ENCODE measurements at regions not wholly inside any gene's neighbourhood (a gene's known extent, or its start where the extent isn't known, plus 50 kb on each side); places are given as distances from the start of the nearest gene placed in this dataset.

GRCh38 chr6:131383421-131384411 lies 189.3 kb upstream of the ARG1 start:
- DNase-seq (ENCODE audit: low spot score) = no peak

- DNase-seq (ENCODE audit: low spot score) = no peak
These were observed 185.2 kb upstream of the ARG1 start for GRCh38 chr6:131387562-131388447.

- no peak for DNase-seq (ENCODE audit: low spot score)
These were observed 182.7 kb upstream of the ARG1 start for GRCh38 chr6:131390322-131390721.

- no peak for DNase-seq (ENCODE audit: low spot score)
These were observed 181.9 kb upstream of the ARG1 start for GRCh38 chr6:131391116-131391515.

GRCh38 chr6:131393433-131393832 lies 179.6 kb upstream of the ARG1 start:
- no peak for DNase-seq (ENCODE audit: low spot score)

GRCh38 chr6:131394768-131395432 lies 178.1 kb upstream of the ARG1 start:
- no peak for DNase-seq (ENCODE audit: low spot score)

GRCh38 chr6:131398176-131398575 lies 174.8 kb upstream of the ARG1 start:
- DNase-seq (ENCODE audit: low spot score) = no peak

GRCh38 chr6:131399433-131399832 lies 173.6 kb upstream of the ARG1 start:
- DNase-seq (ENCODE audit: low spot score) = no peak

GRCh38 chr6:131400054-131400778 lies 172.8 kb upstream of the ARG1 start:
- no peak for DNase-seq (ENCODE audit: low spot score)

- DNase-seq (ENCODE audit: low spot score) = no peak
These were observed 172.1 kb upstream of the ARG1 start for GRCh38 chr6:131400779-131401496.

GRCh38 chr6:131408811-131409210 lies 164.2 kb upstream of the ARG1 start:
- no peak for DNase-seq (ENCODE audit: low spot score)

GRCh38 chr6:131410785-131411184 lies 162.2 kb upstream of the ARG1 start:
- DNase-seq (ENCODE audit: low spot score) = no peak

- no peak for DNase-seq (ENCODE audit: low spot score)
These were observed 159.8 kb upstream of the ARG1 start for GRCh38 chr6:131412960-131413830.

GRCh38 chr6:131413831-131414191 lies 159.2 kb upstream of the ARG1 start:
- DNase-seq (ENCODE audit: low spot score) = no peak

- DNase-seq (ENCODE audit: low spot score) = no peak
These were observed 158.1 kb upstream of the ARG1 start for GRCh38 chr6:131414956-131415355.

GRCh38 chr6:131418441-131418840 lies 154.6 kb upstream of the ARG1 start:
- DNase-seq (ENCODE audit: low spot score) = no peak

- DNase-seq (ENCODE audit: low spot score) = no peak
These were observed 153.3 kb upstream of the ARG1 start for GRCh38 chr6:131419702-131420101.

GRCh38 chr6:131424016-131424415 lies 149.0 kb upstream of the ARG1 start:
- no peak for DNase-seq (ENCODE audit: low spot score)

- DNase-seq (ENCODE audit: low spot score) = no peak
These were observed 148.6 kb upstream of the ARG1 start for GRCh38 chr6:131424475-131424874.

All from hematopoietic multipotent progenitor cell treated with erythropoietin and hydrocortisone succinate and interleukin-3 and kit ligand, for 15 days (in vitro differentiated cells).